ENCODE measurements at regions not wholly inside any gene's neighbourhood (a gene's known extent, or its start where the extent isn't known, plus 50 kb on each side); places are given as distances from the start of the nearest gene placed in this dataset.

DNA sequence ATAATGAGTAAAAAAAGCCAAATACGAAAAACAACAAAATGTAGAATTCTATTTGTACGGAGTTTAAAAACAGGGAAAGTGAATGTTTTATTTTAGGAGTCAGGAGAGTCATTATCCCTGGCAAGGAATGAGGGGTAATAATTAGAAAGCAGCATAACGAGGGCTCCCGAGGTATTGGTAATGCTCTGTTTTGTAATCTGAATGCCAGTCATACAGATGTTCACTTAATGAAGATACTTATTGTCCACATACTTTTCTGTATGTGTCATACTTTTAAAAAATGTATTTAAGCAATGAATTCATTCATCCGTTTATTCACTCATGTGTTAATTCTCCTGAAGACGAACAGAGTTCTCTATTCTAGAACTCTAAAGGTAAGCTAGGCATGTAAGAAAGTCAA is 87.8 kb upstream of the BMP2K start:
- ATAC-seq: no peak
- no peaks in the 10 kb centered on the region for H3K9me3 ChIP-seq (ENCODE audit: control insufficient read depth, insufficient read depth, low read length)

DNA sequence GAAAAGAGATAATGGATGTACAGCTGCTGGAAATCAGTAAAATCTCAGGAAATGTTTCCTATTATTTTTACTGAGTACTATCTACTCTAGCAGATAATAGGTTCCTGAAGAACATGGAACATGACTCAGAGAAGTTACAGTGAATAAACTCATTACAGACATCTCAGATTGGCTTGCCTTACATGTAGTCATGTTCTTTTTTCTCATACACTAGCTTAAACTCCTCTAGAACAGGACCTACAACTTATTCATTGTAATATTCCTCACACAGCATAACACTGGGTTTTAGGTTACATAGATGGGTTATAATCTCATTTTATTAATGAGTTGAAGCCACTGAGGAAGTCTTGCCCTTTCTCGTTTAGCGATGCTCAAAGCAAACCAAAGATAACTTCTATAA is 86.9 kb upstream of the BMP2K start:
- ATAC-seq (no peak), DNase-seq (no peak)
- H3K9me3 ChIP-seq (ENCODE audit: control insufficient read depth, insufficient read depth, low read length): no peaks in the 10 kb centered on the region
- no peak overlapping the region for H3K27ac ChIP-seq (ENCODE audit: low read length)
- no peak overlapping the region for H3K4me3 ChIP-seq (ENCODE audit: low read length)
- H3K4me3 Mint-ChIP-seq: no peak overlapping the region
- no peaks in the 10 kb centered on the region for H3K4me1 ChIP-seq (ENCODE audit: control insufficient read depth, insufficient read depth, low read length)
- no peaks in the 10 kb centered on the region for H3K9me3 Mint-ChIP-seq
- H3K27me3 Mint-ChIP-seq (ENCODE audit: low read depth in 2 of 2): peaks cover 6 to 12% of the 10 kb centered on the region in 2 donors
- H3K27me3 ChIP-seq (ENCODE audit: control insufficient read depth, insufficient read depth, low read length): no peaks in the 10 kb centered on the region
- no peaks in the 10 kb centered on the region for H3K4me1 Mint-ChIP-seq
- no peaks in the 10 kb centered on the region for H3K36me3 ChIP-seq (ENCODE audit: control insufficient read depth, insufficient read depth, low read length)
- no peak overlapping the region for H3K27ac Mint-ChIP-seq
- 84% methylated on average over 2 of the region's 2 CpGs for WGBS (ENCODE audit: insufficient coverage)
- TF ChIP-seq, protein P1, sequence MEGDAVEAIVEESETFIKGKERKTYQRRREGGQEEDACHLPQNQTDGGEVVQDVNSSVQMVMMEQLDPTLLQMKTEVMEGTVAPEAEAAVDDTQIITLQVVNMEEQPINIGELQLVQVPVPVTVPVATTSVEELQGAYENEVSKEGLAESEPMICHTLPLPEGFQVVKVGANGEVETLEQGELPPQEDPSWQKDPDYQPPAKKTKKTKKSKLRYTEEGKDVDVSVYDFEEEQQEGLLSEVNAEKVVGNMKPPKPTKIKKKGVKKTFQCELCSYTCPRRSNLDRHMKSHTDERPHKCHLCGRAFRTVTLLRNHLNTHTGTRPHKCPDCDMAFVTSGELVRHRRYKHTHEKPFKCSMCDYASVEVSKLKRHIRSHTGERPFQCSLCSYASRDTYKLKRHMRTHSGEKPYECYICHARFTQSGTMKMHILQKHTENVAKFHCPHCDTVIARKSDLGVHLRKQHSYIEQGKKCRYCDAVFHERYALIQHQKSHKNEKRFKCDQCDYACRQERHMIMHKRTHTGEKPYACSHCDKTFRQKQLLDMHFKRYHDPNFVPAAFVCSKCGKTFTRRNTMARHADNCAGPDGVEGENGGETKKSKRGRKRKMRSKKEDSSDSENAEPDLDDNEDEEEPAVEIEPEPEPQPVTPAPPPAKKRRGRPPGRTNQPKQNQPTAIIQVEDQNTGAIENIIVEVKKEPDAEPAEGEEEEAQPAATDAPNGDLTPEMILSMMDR (IDR thresholded peaks at IDR 0.05): no peak
- intact Hi-C loops (cut with micrococcal nuclease): no loop called here
- H3K36me3 Mint-ChIP-seq: no peaks in the 10 kb centered on the region

More for the DNA sequence above, 87.8 kb upstream of the BMP2K start:
- Mint-ChIP-seq H3K27ac (no peak overlapping the region), H3K27me3 (ENCODE audit: low read depth in 2 of 2) (peaks cover 6 to 12% of the 10 kb centered on the region in 2 donors), H3K4me3 (no peak overlapping the region), H3K36me3 (no peaks in the 10 kb centered on the region), H3K9me3 (no peaks in the 10 kb centered on the region), H3K4me1 (no peaks in the 10 kb centered on the region)
- intact Hi-C loops (cut with micrococcal nuclease): no loop called here
- TF ChIP-seq, protein P1 (IDR thresholded peaks at IDR 0.05): no peak
- Histone ChIP-seq H3K27me3 (ENCODE audit: control insufficient read depth, insufficient read depth, low read length) (no peaks in the 10 kb centered on the region), H3K27ac (ENCODE audit: low read length) (no peak overlapping the region), H3K4me3 (ENCODE audit: low read length) (no peak overlapping the region), H3K4me1 (ENCODE audit: control insufficient read depth, insufficient read depth, low read length) (no peaks in the 10 kb centered on the region), H3K36me3 (ENCODE audit: control insufficient read depth, insufficient read depth, low read length) (no peaks in the 10 kb centered on the region)
- 98% methylated on average over 5 of the region's 6 CpGs for WGBS (ENCODE audit: insufficient coverage)
- no peak for DNase-seq

DNA sequence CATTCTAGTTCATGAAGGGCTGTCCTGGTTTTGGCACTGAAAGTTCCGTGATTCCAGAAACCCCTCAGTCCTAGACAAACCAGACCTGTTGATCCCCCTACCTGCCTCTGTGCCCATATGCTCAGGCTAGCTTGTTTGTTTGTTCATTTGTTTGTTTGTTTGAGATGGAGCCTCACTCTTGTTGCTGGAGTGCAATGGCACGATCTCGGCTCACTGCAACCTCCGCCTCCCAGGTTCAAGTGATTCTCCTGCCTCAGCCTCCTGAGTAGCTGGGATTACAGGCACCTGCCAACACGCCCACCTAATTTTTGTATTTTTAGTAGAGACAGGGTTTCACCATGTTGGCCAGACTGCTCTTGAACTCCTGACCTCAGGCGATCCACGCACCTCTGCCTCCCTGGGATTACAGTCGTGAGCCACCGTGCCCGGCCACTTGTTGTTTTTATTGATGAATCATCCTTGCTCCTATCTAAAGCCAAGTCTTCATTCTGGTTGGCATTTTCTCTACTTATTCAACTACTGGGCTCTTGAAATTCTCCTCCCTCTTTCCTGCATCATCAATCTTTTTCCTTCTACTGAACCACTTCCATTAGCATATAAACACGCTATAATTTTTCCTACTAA is 86.3 kb upstream of the BMP2K start:
- Histone ChIP-seq H3K4me3 (ENCODE audit: low read length) (no peak overlapping the region), H3K27ac (ENCODE audit: low read length) (no peak overlapping the region), H3K36me3 (ENCODE audit: control insufficient read depth, insufficient read depth, low read length) (no peaks in the 10 kb centered on the region), H3K9me3 (ENCODE audit: control insufficient read depth, insufficient read depth, low read length) (no peaks in the 10 kb centered on the region), H3K27me3 (ENCODE audit: control insufficient read depth, insufficient read depth, low read length) (no peaks in the 10 kb centered on the region), H3K4me1 (ENCODE audit: control insufficient read depth, insufficient read depth, low read length) (no peaks in the 10 kb centered on the region)
- ATAC-seq: no peak
- Mint-ChIP-seq H3K27me3 (ENCODE audit: low read depth in 2 of 2) (peaks cover 6 to 12% of the 10 kb centered on the region in 2 donors), H3K27ac (no peak overlapping the region), H3K9me3 (no peaks in the 10 kb centered on the region), H3K36me3 (no peaks in the 10 kb centered on the region), H3K4me1 (no peaks in the 10 kb centered on the region), H3K4me3 (no peak overlapping the region)
- no peak for DNase-seq
- TF ChIP-seq, protein P1 (IDR thresholded peaks at IDR 0.05): no peak
- WGBS (ENCODE audit: insufficient coverage): 97% methylated on average over 10 of the region's 11 CpGs
- intact Hi-C loops (cut with micrococcal nuclease): no loop called here

DNA sequence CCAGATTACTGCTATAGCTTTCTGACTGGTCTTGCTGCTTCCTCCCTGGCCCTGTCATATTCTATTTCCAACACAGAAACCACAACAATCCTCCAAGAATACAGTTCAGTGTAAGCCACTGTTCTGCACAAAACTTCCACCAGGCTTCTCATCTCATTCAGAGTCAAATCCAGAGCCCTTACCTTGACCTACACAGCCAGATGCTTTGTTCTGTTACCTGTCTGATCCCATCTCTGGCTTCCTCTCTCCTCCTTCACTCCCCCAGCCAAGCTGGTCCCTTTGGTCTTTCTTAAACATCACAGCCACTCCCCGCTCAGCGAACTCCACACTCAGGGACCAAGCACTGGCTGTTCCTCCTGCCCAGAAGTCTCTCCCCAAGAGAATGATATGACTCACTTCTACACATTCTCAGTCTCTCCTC is 84.8 kb upstream of the BMP2K start:
- no peaks in the 10 kb centered on the region for H3K4me1 ChIP-seq (ENCODE audit: control insufficient read depth, insufficient read depth, low read length)
- 88% methylated on average over 2 of the region's 2 CpGs for WGBS (ENCODE audit: insufficient coverage)
- no peaks in the 10 kb centered on the region for H3K36me3 Mint-ChIP-seq
- H3K27ac ChIP-seq (ENCODE audit: low read length): no peak overlapping the region
- no peaks in the 10 kb centered on the region for H3K27me3 ChIP-seq (ENCODE audit: control insufficient read depth, insufficient read depth, low read length)
- ATAC-seq: no peak
- no peaks in the 10 kb centered on the region for H3K9me3 Mint-ChIP-seq
- no peak overlapping the region for H3K4me3 ChIP-seq (ENCODE audit: low read length)
- peaks cover 6 to 12% of the 10 kb centered on the region in 2 donors for H3K27me3 Mint-ChIP-seq (ENCODE audit: low read depth in 2 of 2)
- H3K4me1 Mint-ChIP-seq: no peaks in the 10 kb centered on the region
- no peak overlapping the region for H3K27ac Mint-ChIP-seq
- DNase-seq: no peak
- no peak overlapping the region for H3K4me3 Mint-ChIP-seq
- no peaks in the 10 kb centered on the region for H3K36me3 ChIP-seq (ENCODE audit: control insufficient read depth, insufficient read depth, low read length)
- intact Hi-C loops (cut with micrococcal nuclease): no loop called here
- TF ChIP-seq, protein P1 (IDR thresholded peaks at IDR 0.05): no peak
- H3K9me3 ChIP-seq (ENCODE audit: control insufficient read depth, insufficient read depth, low read length): no peaks in the 10 kb centered on the region

Measured in natural killer cell (primary cell).